ENCODE measurements at regions not wholly inside any gene's neighbourhood (a gene's known extent, or its start where the extent isn't known, plus 50 kb on each side); places are given as distances from the start of the nearest gene placed in this dataset.

GRCh38 chr1:218164111-218164929 lies 120.8 kb upstream of the RRP15 start:
- TF ChIP-seq CTCF (IDR thresholded peaks at IDR 0.05; ENCODE audit: borderline replicate concordance, insufficient read depth, low read depth, low read length): no peak
- no peak overlapping the region for H3K4me3 ChIP-seq (ENCODE audit: low read depth, low read length)

DNA sequence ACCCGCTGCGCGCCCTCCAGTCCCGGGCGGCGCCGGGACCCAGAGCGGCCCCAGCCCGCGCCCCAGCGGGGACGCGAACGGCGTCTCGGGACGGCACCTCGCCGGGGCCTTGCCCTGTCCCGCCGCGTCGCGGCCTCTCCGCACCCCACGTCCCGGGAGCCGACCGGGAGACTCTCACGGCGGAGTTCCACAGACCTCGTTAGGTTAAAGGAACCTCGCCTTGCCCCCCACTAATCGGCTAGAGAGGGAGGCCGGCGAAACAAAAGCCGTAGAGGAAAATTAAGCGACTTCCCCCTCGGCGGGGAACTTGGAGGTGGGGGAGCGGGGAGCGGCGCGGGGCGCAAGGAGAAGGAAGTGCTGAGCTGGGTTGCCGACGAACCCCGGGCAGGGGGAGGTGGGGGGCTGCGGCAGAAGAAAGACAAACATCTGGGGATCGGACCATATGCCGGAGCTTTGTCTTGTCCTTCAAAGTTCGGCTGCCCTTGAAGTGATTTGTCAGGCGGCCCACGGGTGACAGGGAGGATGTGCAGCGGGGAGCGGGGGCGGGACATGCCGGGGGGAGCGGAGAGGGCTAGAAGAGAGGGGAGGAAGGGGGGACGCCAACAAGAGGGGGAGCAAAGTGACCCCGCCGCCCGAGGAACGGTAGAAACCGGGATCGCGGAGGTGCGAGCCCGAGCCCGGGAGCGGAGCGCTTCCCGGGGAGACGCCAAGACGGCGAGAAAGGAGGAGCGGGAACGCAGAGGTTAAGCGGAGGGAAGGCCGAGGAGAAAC lies 120.0 kb upstream of the RRP15 start:
- TF ChIP-seq CTCF (IDR thresholded peaks at IDR 0.05; ENCODE audit: borderline replicate concordance, insufficient read depth, low read depth, low read length): no peak
- H3K4me3 ChIP-seq (ENCODE audit: low read depth, low read length): no peak overlapping the region

- no peak overlapping the region for H3K4me3 ChIP-seq (ENCODE audit: low read depth, low read length)
- TF ChIP-seq CTCF (IDR thresholded peaks at IDR 0.05; ENCODE audit: borderline replicate concordance, insufficient read depth, low read depth, low read length): no peak
These were observed 119.4 kb upstream of the RRP15 start for GRCh38 chr1:218165701-218166114.

DNA sequence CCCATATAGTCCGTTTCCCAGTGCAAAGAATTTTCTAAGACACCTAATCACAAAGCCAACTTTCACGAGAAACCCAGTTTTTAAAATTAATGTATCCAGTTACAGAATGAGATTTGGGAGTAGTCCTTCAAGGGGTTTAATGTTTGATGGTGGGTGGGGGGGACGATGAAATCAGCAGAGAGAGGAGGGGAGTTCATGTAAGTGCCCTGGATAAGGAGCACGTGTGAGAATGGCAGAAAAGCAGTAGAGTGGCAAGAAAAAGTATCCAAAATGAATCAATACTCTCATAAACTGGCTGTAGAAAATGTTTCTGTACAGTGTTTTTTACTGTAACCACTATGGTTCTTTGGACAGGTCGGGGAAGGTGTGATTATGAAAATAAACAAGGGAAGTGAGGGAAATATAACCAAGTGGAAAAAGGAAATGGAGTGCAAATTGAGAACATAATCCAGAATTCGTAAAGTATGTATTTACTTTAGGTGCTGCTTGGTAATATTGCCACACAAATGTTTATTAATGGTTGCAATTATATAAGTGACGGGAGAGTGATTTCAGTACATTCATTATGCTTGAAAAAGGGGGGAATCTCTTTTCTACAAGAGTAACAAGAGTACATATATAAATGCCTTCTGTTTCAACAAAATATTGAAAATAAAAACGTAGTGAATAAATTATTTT lies 118.7 kb upstream of the RRP15 start:
- H3K4me3 ChIP-seq (ENCODE audit: low read depth, low read length): no peak overlapping the region

GRCh38 chr1:218171302-218171893 lies 113.7 kb upstream of the RRP15 start:
- TF ChIP-seq CTCF (IDR thresholded peaks at IDR 0.05; ENCODE audit: borderline replicate concordance, insufficient read depth, low read depth, low read length): peak; percentile 50; the same call in 1 of the 2 replicates
- H3K4me3 ChIP-seq (ENCODE audit: low read depth, low read length): no peak overlapping the region

More for the DNA sequence above, 118.7 kb upstream of the RRP15 start:
- no peak for TF ChIP-seq CTCF (IDR thresholded peaks at IDR 0.05; ENCODE audit: borderline replicate concordance, insufficient read depth, low read depth, low read length)

DNA sequence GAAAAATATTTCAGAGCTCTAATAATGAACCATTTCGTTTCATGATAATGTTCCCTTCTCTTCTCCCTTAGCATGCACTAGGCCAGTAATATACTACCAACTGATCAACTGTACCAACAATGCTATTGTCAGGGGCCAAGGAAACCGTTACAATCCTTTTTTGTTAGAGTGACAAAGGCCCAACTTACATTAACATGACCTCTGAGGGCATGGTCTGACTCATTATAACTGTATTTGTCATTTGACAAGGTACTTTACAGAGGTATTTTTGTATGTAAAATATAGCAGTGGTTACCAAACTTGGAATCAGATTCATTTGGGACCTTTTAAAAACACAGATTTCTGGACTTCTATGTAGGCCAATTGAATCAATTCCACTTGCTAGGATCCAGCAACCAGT lies 102.6 kb upstream of the RRP15 start:
- no peak for TF ChIP-seq CTCF (IDR thresholded peaks at IDR 0.05; ENCODE audit: borderline replicate concordance, insufficient read depth, low read depth, low read length)
- no peak overlapping the region for H3K4me3 ChIP-seq (ENCODE audit: low read depth, low read length)

Measured in GM12875 (cell line).